Fibroblast of mammary gland (primary cell): ENCODE measurements at regions not wholly inside any gene's neighbourhood (a gene's known extent, or its start where the extent isn't known, plus 50 kb on each side); places are given as distances from the start of the nearest gene placed in this dataset.

Source experiments
- DNase-seq: peaks from one replicate; pipeline ENCODE4 v3.0.0-alpha.2; 2010; ENCODE audit warnings: low read depth
- H3K4me3 ChIP-seq: 2 replicates; pipeline ENCODE4 v1.5.1; 2011; ENCODE audit warnings: low read depth, mild to moderate bottlenecking, low read length, moderate library complexity; ENCODE audit not compliant: control insufficient read depth
- CTCF ChIP-seq: conservative IDR thresholded peaks from 2 replicates; pipeline ENCODE4 v1.5.1; 2011; ENCODE audit warnings: low read depth, low read length, inconsistent platforms; ENCODE audit not compliant: control insufficient read depth, insufficient read depth

GRCh38 chr3:115420086-115420485, 203.2 kb upstream of the GAP43 start:
- no peak for TF ChIP-seq CTCF
- H3K4me3 ChIP-seq, result no peak overlapping the region
- no peak for DNase-seq

- H3K4me3 ChIP-seq, result no peak overlapping the region
- DNase-seq, result peak; percentile 12
- TF ChIP-seq CTCF, result no peak
Observed at GRCh38 chr3:115423170-115423569, 200.1 kb upstream of the GAP43 start.

- TF ChIP-seq CTCF, result no peak
- H3K4me3 ChIP-seq, result no peak overlapping the region
- peak; percentile 19 for DNase-seq
Observed at GRCh38 chr3:115428841-115429240, 194.5 kb upstream of the GAP43 start.

GRCh38 chr3:115436767-115437301, 186.5 kb upstream of the GAP43 start:
- peak; percentile 61 for TF ChIP-seq CTCF
- H3K4me3 ChIP-seq, result no peak overlapping the region
- DNase-seq, result peak; percentile 97

GRCh38 chr3:115438799-115439198, 184.5 kb upstream of the GAP43 start:
- no peak overlapping the region for H3K4me3 ChIP-seq
- TF ChIP-seq CTCF, result no peak
- no peak for DNase-seq

- DNase-seq, result no peak
- TF ChIP-seq CTCF, result no peak
- H3K4me3 ChIP-seq, result no peak overlapping the region
Observed at GRCh38 chr3:115445559-115445958, 177.8 kb upstream of the GAP43 start.

- H3K4me3 ChIP-seq, result no peak overlapping the region
- no peak for TF ChIP-seq CTCF
- no peak for DNase-seq
Observed at GRCh38 chr3:115448851-115449250, 174.5 kb upstream of the GAP43 start.
